ENCODE measurements at regions not wholly inside any gene's neighbourhood (a gene's known extent, or its start where the extent isn't known, plus 50 kb on each side); places are given as distances from the start of the nearest gene placed in this dataset.

DNA sequence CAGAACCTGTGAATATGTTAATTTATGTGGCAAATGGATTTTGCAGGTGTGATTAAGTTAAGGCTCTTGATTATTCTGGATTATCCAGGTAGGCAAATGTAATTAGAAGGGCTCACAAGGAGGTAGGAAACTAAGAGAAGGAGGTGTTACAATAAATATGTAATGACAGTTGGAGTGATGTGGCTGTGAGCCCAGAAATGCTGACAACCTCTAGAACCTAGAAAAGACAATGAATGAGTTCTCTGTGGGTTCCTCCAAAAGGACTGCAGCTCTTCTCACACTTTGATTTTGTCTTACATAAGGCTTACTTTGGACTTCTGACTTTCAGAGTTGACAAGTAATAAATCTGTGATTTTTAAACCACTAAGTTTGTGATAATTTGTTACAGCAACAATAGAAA, 406.6 kb upstream of the EPHA7 start:
- TF ChIP-seq, protein P1, sequence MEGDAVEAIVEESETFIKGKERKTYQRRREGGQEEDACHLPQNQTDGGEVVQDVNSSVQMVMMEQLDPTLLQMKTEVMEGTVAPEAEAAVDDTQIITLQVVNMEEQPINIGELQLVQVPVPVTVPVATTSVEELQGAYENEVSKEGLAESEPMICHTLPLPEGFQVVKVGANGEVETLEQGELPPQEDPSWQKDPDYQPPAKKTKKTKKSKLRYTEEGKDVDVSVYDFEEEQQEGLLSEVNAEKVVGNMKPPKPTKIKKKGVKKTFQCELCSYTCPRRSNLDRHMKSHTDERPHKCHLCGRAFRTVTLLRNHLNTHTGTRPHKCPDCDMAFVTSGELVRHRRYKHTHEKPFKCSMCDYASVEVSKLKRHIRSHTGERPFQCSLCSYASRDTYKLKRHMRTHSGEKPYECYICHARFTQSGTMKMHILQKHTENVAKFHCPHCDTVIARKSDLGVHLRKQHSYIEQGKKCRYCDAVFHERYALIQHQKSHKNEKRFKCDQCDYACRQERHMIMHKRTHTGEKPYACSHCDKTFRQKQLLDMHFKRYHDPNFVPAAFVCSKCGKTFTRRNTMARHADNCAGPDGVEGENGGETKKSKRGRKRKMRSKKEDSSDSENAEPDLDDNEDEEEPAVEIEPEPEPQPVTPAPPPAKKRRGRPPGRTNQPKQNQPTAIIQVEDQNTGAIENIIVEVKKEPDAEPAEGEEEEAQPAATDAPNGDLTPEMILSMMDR (IDR thresholded peaks at IDR 0.05), result no peak
- no peak for TF ChIP-seq EZH2 (IDR thresholded peaks at IDR 0.05)
- no peak for TF ChIP-seq EZH2phosphoT487 (IDR thresholded peaks at IDR 0.05)

Measured in neural progenitor cell (in vitro differentiated cells).